Breast epithelium (tissue), 4 donors: ENCODE measurements at regions not wholly inside any gene's neighbourhood (a gene's known extent, or its start where the extent isn't known, plus 50 kb on each side); places are given as distances from the start of the nearest gene placed in this dataset.

ENCODE experiments used
- DNase-seq, 2 donors: peaks; one replicate each; pipeline ENCODE4 v3.0.0-alpha.2; 2019; ENCODE audit warnings: low spot score in 2 of 2
- H3K27ac ChIP-seq, 2 donors: fragments of 200-600 bp; sonication (generic) in 1 of 2; one replicate each; pipeline ENCODE4 v1.5.1; 2016 to 2019; ENCODE audit warnings: mild to moderate bottlenecking in 1 of 2
- H3K27me3 ChIP-seq, 2 donors: fragments of 200-600 bp; sonication (generic) in 1 of 2; one replicate each; pipeline versions ENCODE4 v1.5.1 to v1.6.0; 2017 to 2019; ENCODE audit warnings: control low read depth in 1 of 2, mild to moderate bottlenecking in 1 of 2
- H3K36me3 ChIP-seq: fragments of 200-600 bp; one replicate; pipeline ENCODE4 v1.5.1; 2019
- H3K4me1 ChIP-seq, 2 donors: fragments of 200-600 bp; sonication (generic); one replicate each; pipeline ENCODE4 v1.5.1; 2016 to 2019; ENCODE audit warnings: control low read depth in 1 of 2
- H3K4me3 ChIP-seq, 3 donors: fragments of 200-600 bp; sonication (generic); 1 replicate in 2 of 3; 2 replicates in 1 of 3; pipeline ENCODE4 v1.5.1; 2016 to 2019; ENCODE audit warnings: mild to moderate bottlenecking in 3 of 3, moderate library complexity in 2 of 3
- H3K9me3 ChIP-seq, 2 donors: fragments of 200-600 bp; sonication (generic) in 1 of 2; one replicate each; pipeline ENCODE4 v1.5.1; 2016 to 2019; ENCODE audit warnings: control low read depth in 1 of 2
- CTCF ChIP-seq, 3 donors: fragments of 450-650 bp; IDR thresholded peaks; one replicate each; pipeline ENCODE4 v1.5.1; 2016 to 2017; ENCODE audit warnings: antibody characterized with exemption in 3 of 3, mild to moderate bottlenecking in 3 of 3, moderate library complexity in 3 of 3
- POLR2A ChIP-seq: fragments of 450-650 bp; IDR thresholded peaks from one replicate; pipeline ENCODE4 v1.6.1; 2016; ENCODE audit warnings: antibody characterized with exemption, mild to moderate bottlenecking, moderate library complexity
- POLR2AphosphoS5 ChIP-seq, 3 donors: sonication (generic); formaldehyde crosslinking; IDR thresholded peaks; one replicate each; pipeline ENCODE4 v1.6.1; 2017; ENCODE audit warnings: antibody characterized with exemption in 3 of 3
- intact Hi-C: fragments of 100-400 bp; cut with DNase I; formaldehyde crosslinking; loops from one replicate; pipeline ENCODE4 v1.15.1; 2023; ENCODE audit warnings: low total_unique reads

GRCh38 chr9:726005-726404 is 115.5 kb upstream of the DMRT1 start:
- Histone ChIP-seq H3K9me3 (no peaks in the 10 kb centered on the region), H3K4me1 (no peaks in the 10 kb centered on the region), H3K27ac (peak overlapping the region; percentile 44 to 66), H3K36me3 (no peaks in the 10 kb centered on the region), H3K27me3 (no peaks in the 10 kb centered on the region), H3K4me3 (no peak overlapping the region)
- TF ChIP-seq POLR2AphosphoS5 (IDR thresholded peaks at IDR 0.05) (no peak), CTCF (IDR thresholded peaks at IDR 0.05) (no peak), POLR2A (no peak)
- DNase-seq = no peak
- intact Hi-C loops = no loop called here

- no peaks in the 10 kb centered on the region for H3K4me1 ChIP-seq
- H3K36me3 ChIP-seq = no peaks in the 10 kb centered on the region
- TF ChIP-seq POLR2AphosphoS5 (IDR thresholded peaks at IDR 0.05) (no peak), CTCF (IDR thresholded peaks at IDR 0.05) (no peak), POLR2A (no peak)
- no peaks in the 10 kb centered on the region for H3K27me3 ChIP-seq
- no peak overlapping the region for H3K4me3 ChIP-seq
- H3K27ac ChIP-seq = peak overlapping the region in 1 of 2 donors; percentile 48
- no peaks in the 10 kb centered on the region for H3K9me3 ChIP-seq
- intact Hi-C loops = no loop called here
- no peak for DNase-seq
Measured at GRCh38 chr9:727767-728166, 113.7 kb upstream of the DMRT1 start.

- no peak overlapping the region for H3K4me3 ChIP-seq
- no peak for TF ChIP-seq POLR2A
- TF ChIP-seq CTCF (IDR thresholded peaks at IDR 0.05) = no peak
- no peak for TF ChIP-seq POLR2AphosphoS5 (IDR thresholded peaks at IDR 0.05)
- H3K36me3 ChIP-seq = no peaks in the 10 kb centered on the region
- H3K4me1 ChIP-seq = no peaks in the 10 kb centered on the region
- DNase-seq = no peak
- intact Hi-C loops = no loop called here
- peak overlapping the region in 1 of 2 donors; percentile 48 for H3K27ac ChIP-seq
- no peaks in the 10 kb centered on the region for H3K27me3 ChIP-seq
- H3K9me3 ChIP-seq = no peaks in the 10 kb centered on the region
Measured at GRCh38 chr9:728535-728934, 113.0 kb upstream of the DMRT1 start.

GRCh38 chr9:731474-731873 is 110.0 kb upstream of the DMRT1 start:
- Histone ChIP-seq H3K27ac (no peak overlapping the region), H3K36me3 (no peaks in the 10 kb centered on the region), H3K4me3 (no peak overlapping the region), H3K9me3 (no peaks in the 10 kb centered on the region), H3K27me3 (no peaks in the 10 kb centered on the region), H3K4me1 (peaks cover 0 to 5% of the 10 kb centered on the region in 2 donors)
- intact Hi-C loops = no loop called here
- no peak for DNase-seq
- TF ChIP-seq POLR2A (no peak), CTCF (IDR thresholded peaks at IDR 0.05) (no peak), POLR2AphosphoS5 (IDR thresholded peaks at IDR 0.05) (no peak)

GRCh38 chr9:734831-735511 is 106.5 kb upstream of the DMRT1 start:
- Histone ChIP-seq H3K4me3 (peak overlapping the region in 1 of 3 donors; percentile 2), H3K27me3 (no peaks in the 10 kb centered on the region), H3K27ac (peak overlapping the region; percentile 73 to 76), H3K9me3 (no peaks in the 10 kb centered on the region), H3K4me1 (peaks cover 0 to 14% of the 10 kb centered on the region in 2 donors), H3K36me3 (no peaks in the 10 kb centered on the region)
- peak in 1 of 2 donors; percentile 56 for DNase-seq
- peak in 1 of 3 donors; percentile 15 for TF ChIP-seq POLR2AphosphoS5 (IDR thresholded peaks at IDR 0.05)
- TF ChIP-seq CTCF (IDR thresholded peaks at IDR 0.05) = no peak
- intact Hi-C loops = no loop called here
